ENCODE measurements at regions not wholly inside any gene's neighbourhood (a gene's known extent, or its start where the extent isn't known, plus 50 kb on each side); places are given as distances from the start of the nearest gene placed in this dataset.

- TF ChIP-seq CTCF (IDR thresholded peaks at IDR 0.05; ENCODE audit: insufficient read depth, low read length, poor library complexity, severe bottlenecking) = no peak
- TF ChIP-seq EZH2phosphoT487 (conservative IDR thresholded peaks at IDR 0.05; ENCODE audit: low read length) = no peak
Observed at GRCh38 chr22:49453771-49454170, 373.9 kb downstream of the BRD1 start.
